ENCODE measurements at regions not wholly inside any gene's neighbourhood (a gene's known extent, or its start where the extent isn't known, plus 50 kb on each side); places are given as distances from the start of the nearest gene placed in this dataset.

GRCh38 chr18:9001209-9001608 lies 101.3 kb upstream of the NDUFV2 start (continued):
- no peak for TF ChIP-seq NKRF (IDR thresholded peaks at IDR 0.05; ENCODE audit: borderline replicate concordance)
- TF ChIP-seq ZNF124 (CRISPR knock-in tag; IDR thresholded peaks at IDR 0.05) = no peak
- no peak for TF ChIP-seq ZNF511 (CRISPR knock-in tag; IDR thresholded peaks at IDR 0.05)

GRCh38 chr18:9003406-9004100 lies 98.9 kb upstream of the NDUFV2 start:
- ATAC-seq = no peak
- TF ChIP-seq ZNF764 (CRISPR knock-in tag; IDR thresholded peaks at IDR 0.05; ENCODE audit: low read depth) = no peak
- TF ChIP-seq TRIM24 (IDR thresholded peaks at IDR 0.05) = no peak; a peak in 1 of 4 replicates
- no peak for TF ChIP-seq SRSF1 (IDR thresholded peaks at IDR 0.05; ENCODE audit: low read depth, low read length)
- peak; percentile 99 for TF ChIP-seq ZNF354B (CRISPR knock-in tag; IDR thresholded peaks at IDR 0.05)
- TF ChIP-seq ADNP (tag; IDR thresholded peaks at IDR 0.05) = peak; percentile 36; the same call in 1 of the 2 replicates
- TF ChIP-seq BCOR (IDR thresholded peaks at IDR 0.05) = 0 out of 2 replicates have a peak, but pooled peaks have one; percentile 15
- no peak for TF ChIP-seq ZNF395 (CRISPR knock-in tag; IDR thresholded peaks at IDR 0.05)
- no peak for TF ChIP-seq RNF2 (IDR thresholded peaks at IDR 0.05)
- peak; percentile 100 for TF ChIP-seq ZNF507 (tag; conservative IDR thresholded peaks at IDR 0.05)
- no peak for TF ChIP-seq THRAP3 (IDR thresholded peaks at IDR 0.05; ENCODE audit: borderline replicate concordance)
- no peak for TF ChIP-seq ZNF586 (CRISPR knock-in tag; conservative IDR thresholded peaks at IDR 0.05)
- TF ChIP-seq KHSRP (IDR thresholded peaks at IDR 0.05) = no peak
- no peak for TF ChIP-seq RBFOX2 (IDR thresholded peaks at IDR 0.05; ENCODE audit: low read depth, low read length)
- TF ChIP-seq TRIM28 (IDR thresholded peaks at IDR 0.05) = 0 out of 2 replicates have a peak, but pooled peaks have one; percentile 44
- peak; percentile 83 for TF ChIP-seq RBM25 (IDR thresholded peaks at IDR 0.05; ENCODE audit: low read depth, low read length, severe bottlenecking)
- TF ChIP-seq ZNF431 (CRISPR knock-in tag; IDR thresholded peaks at IDR 0.05) = peak; percentile 91
- TF ChIP-seq CBX3 (IDR thresholded peaks at IDR 0.05; ENCODE audit: borderline replicate concordance in 1 of 2, low read length in 2 of 2) = peak in 1 of 2 experiments; percentile 11; a peak in 1 of 3 replicates

More at GRCh38 chr18:9003406-9004100, 98.9 kb upstream of the NDUFV2 start:
- intact Hi-C loops (cut with micrococcal nuclease) (no loop called here), in situ Hi-C loops (cut with MboI) (no loop called here)
- Histone ChIP-seq H3K4me3 (no peak overlapping the region), H3K4me1 (replicated peaks in 1 of 2; ENCODE audit: control insufficient read depth in 2 of 2, insufficient read depth in 2 of 2, low read length in 2 of 2) (peaks cover 26 to 45% of the 10 kb centered on the region in 2 experiments), H3K4me2 (ENCODE audit: insufficient read depth, low read length) (no peak overlapping the region), H3K9ac (ENCODE audit: insufficient read depth in 1 of 2, low read depth in 2 of 2, low read length in 2 of 2) (no peak overlapping the region), H3K79me2 (ENCODE audit: control insufficient read depth, insufficient read depth, low read length) (no peaks in the 10 kb centered on the region), H3K9me3 (replicated peaks; ENCODE audit: control insufficient read depth, insufficient read depth, low read depth, low read length) (peaks cover 13% of the 10 kb centered on the region), H2AFZ (ENCODE audit: low read depth, low read length) (no peak overlapping the region), H4K20me1 (replicated peaks; ENCODE audit: control insufficient read depth, insufficient read depth, low read length) (no peaks in the 10 kb centered on the region), H3K9me1 (ENCODE audit: control insufficient read depth, insufficient read depth, low read length) (no peaks in the 10 kb centered on the region), H3K27me3 (ENCODE audit: control insufficient read depth in 2 of 2, insufficient read depth in 2 of 2, low read length in 2 of 2) (no peaks in the 10 kb centered on the region), H3K36me3 (ENCODE audit: control insufficient read depth, insufficient read depth, low read length) (no peaks in the 10 kb centered on the region), H3K27ac (ENCODE audit: extremely low read depth, low read depth, low read length) (no peak overlapping the region)
- ChIA-PET POLR2A (interaction anchor here (0.5 to 0.8 kb wide), 2 partner anchors 10 to 298 kb away, joined by 3 read pairs; no protein-coding TSS in a partner anchor), CTCF (ENCODE audit: low intra/inter-chr PET ratio) (no interaction called here)
- no peak for FAIRE-seq
- no peak for DNase-seq (ENCODE audit: extremely low read depth in 1 of 4, low spot score in 3 of 4)
- no TSS peak for BruUV-seq (replicated peaks)
- 89% methylated on average over 5 of the region's 5 CpGs for WGBS (ENCODE audit: insufficient coverage, low coverage, missing lambda C conversion rate)

Data from K562 (cell line).